Prostate gland (tissue), 2 donors: ENCODE measurements at regions not wholly inside any gene's neighbourhood (a gene's known extent, or its start where the extent isn't known, plus 50 kb on each side); places are given as distances from the start of the nearest gene placed in this dataset.
A peak's percentile ranks its signal among the peaks of the same experiment; 100 is the strongest.

Experiments
- DNase-seq: peaks from one replicate; pipeline ENCODE4 v3.0.0-alpha.2; 2019; ENCODE audit warnings: low spot score
- H3K27ac ChIP-seq, 2 donors: fragments of 200-600 bp; sonication (generic); 2 replicates each; pipeline ENCODE4 v1.5.1; 2017 to 2019
- H3K27me3 ChIP-seq: fragments of 200-600 bp; sonication (generic); replicated peaks from 2 replicates; pipeline ENCODE4 v1.5.1; 2019; ENCODE audit not compliant: insufficient read depth
- H3K36me3 ChIP-seq, 2 donors: fragments of 200-600 bp; sonication (generic); 1 replicate in 1 of 2; 2 replicates in 1 of 2; pipeline versions ENCODE4 v1.5.1 to v1.8.1; 2017 to 2019
- H3K4me1 ChIP-seq: fragments of 200-600 bp; sonication (generic); replicated peaks from 2 replicates; pipeline ENCODE4 v1.5.1; 2019
- H3K4me3 ChIP-seq, 2 donors: fragments of 200-600 bp; sonication (generic); 2 replicates each; pipeline ENCODE4 v1.5.1; 2017 to 2019
- H3K9me3 ChIP-seq: fragments of 200-600 bp; sonication (generic); 2 replicates; pipeline ENCODE4 v1.5.1; 2017
- CTCF ChIP-seq, 4 experiments: fragments of 200-600 bp in 2 of 4; fragments of 450-650 bp in 2 of 4; sonication (generic) in 2 of 4; IDR thresholded peaks; 1 replicate in 3 of 4; 2 replicates in 1 of 4; pipeline ENCODE4 v1.5.1; 2016 to 2019; ENCODE audit warnings: antibody characterized with exemption in 4 of 4, mild to moderate bottlenecking in 2 of 4, moderate library complexity in 2 of 4
- POLR2A ChIP-seq: fragments of 450-650 bp; IDR thresholded peaks from one replicate; pipeline ENCODE4 v1.6.1; 2016; ENCODE audit warnings: antibody characterized with exemption, mild to moderate bottlenecking
- POLR2AphosphoS5 ChIP-seq: sonication (generic); formaldehyde crosslinking; IDR thresholded peaks from one replicate; pipeline ENCODE4 v1.6.1; 2017; ENCODE audit warnings: antibody characterized with exemption
- WGBS: methylation state at CpG from one replicate; pipeline ENCODE4 v1.1.5; 2018; 5-methylcytosine and 5-hydroxymethylcytosine counted together
- intact Hi-C: fragments of 100-400 bp; cut with DNase I; formaldehyde crosslinking; loops from one replicate; pipeline ENCODE4 v1.14.2; 2022

- no peak overlapping the region for H3K4me3 ChIP-seq
- no peaks in the 10 kb centered on the region for H3K27me3 ChIP-seq
- DNase-seq = no peak
- intact Hi-C loops = no loop called here
- no peaks in the 10 kb centered on the region for H3K9me3 ChIP-seq
- 73% methylated on average over 14 of the region's 14 CpGs for WGBS
- TF ChIP-seq CTCF (IDR thresholded peaks at IDR 0.05) (no peak), POLR2A (no peak), POLR2AphosphoS5 (no peak)
- peak overlapping the region in 1 of 2 donors; percentile 41 for H3K27ac ChIP-seq
- no peaks in the 10 kb centered on the region for H3K36me3 ChIP-seq
- no peaks in the 10 kb centered on the region for H3K4me1 ChIP-seq
These were observed 314.6 kb upstream of the PROK2 start for GRCh38 chr3:72099326-72100079.

GRCh38 chr3:72097053-72097452, 312.1 kb upstream of the PROK2 start:
- Histone ChIP-seq H3K9me3 (no peaks in the 10 kb centered on the region), H3K27me3 (no peaks in the 10 kb centered on the region), H3K27ac (no peak overlapping the region), H3K36me3 (no peaks in the 10 kb centered on the region), H3K4me1 (no peaks in the 10 kb centered on the region), H3K4me3 (no peak overlapping the region)
- DNase-seq = no peak
- intact Hi-C loops = no loop called here
- TF ChIP-seq POLR2A (no peak), CTCF (IDR thresholded peaks at IDR 0.05) (no peak), POLR2AphosphoS5 (no peak)

- no peak for TF ChIP-seq POLR2A
- Histone ChIP-seq H3K36me3 (no peaks in the 10 kb centered on the region), H3K4me3 (no peak overlapping the region), H3K27ac (no peak overlapping the region), H3K4me1 (no peaks in the 10 kb centered on the region), H3K27me3 (no peaks in the 10 kb centered on the region), H3K9me3 (no peaks in the 10 kb centered on the region)
- WGBS = 21% methylated on average over 4 of the region's 4 CpGs
- intact Hi-C loops = no loop called here
- DNase-seq = no peak
These were observed 310.6 kb upstream of the PROK2 start for GRCh38 chr3:72095521-72095920.

- no peak for DNase-seq
- intact Hi-C loops = no loop called here
- Histone ChIP-seq H3K27ac (no peak overlapping the region), H3K36me3 (no peaks in the 10 kb centered on the region), H3K27me3 (no peaks in the 10 kb centered on the region), H3K4me3 (no peak overlapping the region), H3K9me3 (no peaks in the 10 kb centered on the region), H3K4me1 (no peaks in the 10 kb centered on the region)
- TF ChIP-seq CTCF (IDR thresholded peaks at IDR 0.05) = no peak
- TF ChIP-seq POLR2A = no peak
- no peak for TF ChIP-seq POLR2AphosphoS5
- whole genome bisulfite sequencing = 98% methylated on average over 3 of the region's 3 CpGs
These were observed 309.0 kb upstream of the PROK2 start for GRCh38 chr3:72093992-72094334.

GRCh38 chr3:72093270-72093991, 308.5 kb upstream of the PROK2 start:
- H3K27me3 ChIP-seq = no peaks in the 10 kb centered on the region
- TF ChIP-seq POLR2AphosphoS5 (no peak), POLR2A (no peak), CTCF (IDR thresholded peaks at IDR 0.05) (no peak)
- H3K4me3 ChIP-seq = no peak overlapping the region
- intact Hi-C loops = no loop called here
- 92% methylated on average over 10 of the region's 10 CpGs for WGBS
- H3K4me1 ChIP-seq = no peaks in the 10 kb centered on the region
- no peak for DNase-seq
- H3K36me3 ChIP-seq = no peaks in the 10 kb centered on the region
- H3K9me3 ChIP-seq = no peaks in the 10 kb centered on the region
- H3K27ac ChIP-seq = no peak overlapping the region
